ENCODE measurements at regions not wholly inside any gene's neighbourhood (a gene's known extent, or its start where the extent isn't known, plus 50 kb on each side); places are given as distances from the start of the nearest gene placed in this dataset.
A peak's percentile ranks its signal among the peaks of the same experiment; 100 is the strongest.

DNA sequence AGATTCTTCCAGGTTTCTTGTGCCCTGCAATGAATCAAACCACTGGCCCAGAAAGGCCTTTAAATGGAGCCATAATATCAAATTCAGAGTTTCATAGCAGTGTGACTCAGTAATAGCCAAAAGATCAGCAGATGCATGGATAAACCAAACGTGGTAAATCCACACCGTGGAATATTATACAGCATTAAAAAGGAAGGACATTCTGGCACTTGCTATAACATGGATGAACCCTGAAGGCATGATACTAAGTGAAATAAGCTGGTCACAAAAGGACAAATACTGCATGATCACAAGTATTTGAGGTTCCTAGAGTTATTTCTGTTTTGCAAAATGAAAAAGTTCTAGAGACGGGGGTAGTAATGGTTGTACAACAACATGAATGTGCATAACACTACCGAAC is 140.1 kb downstream of the TOMM20 start:
- H3K36me3 ChIP-seq, result no peaks in the 10 kb centered on the region
- H3K27ac ChIP-seq, result peak overlapping the region; percentile 92 to 96
- H3K4me1 ChIP-seq, result peaks cover 13 to 36% of the 10 kb centered on the region in 2 donors
- no peak for DNase-seq (ENCODE audit: low spot score in 2 of 2)
- TF ChIP-seq CTCF (IDR thresholded peaks at IDR 0.05), result no peak
- no peak for TF ChIP-seq POLR2AphosphoS5 (IDR thresholded peaks at IDR 0.05)
- no peak for TF ChIP-seq POLR2A (IDR thresholded peaks at IDR 0.05)
- H3K4me3 ChIP-seq, result no peak overlapping the region
- intact Hi-C loops (cut with DNase I; ENCODE audit: low total_unique reads), result no loop called here
- no peaks in the 10 kb centered on the region for H3K27me3 ChIP-seq
- H3K9me3 ChIP-seq, result no peaks in the 10 kb centered on the region

DNA sequence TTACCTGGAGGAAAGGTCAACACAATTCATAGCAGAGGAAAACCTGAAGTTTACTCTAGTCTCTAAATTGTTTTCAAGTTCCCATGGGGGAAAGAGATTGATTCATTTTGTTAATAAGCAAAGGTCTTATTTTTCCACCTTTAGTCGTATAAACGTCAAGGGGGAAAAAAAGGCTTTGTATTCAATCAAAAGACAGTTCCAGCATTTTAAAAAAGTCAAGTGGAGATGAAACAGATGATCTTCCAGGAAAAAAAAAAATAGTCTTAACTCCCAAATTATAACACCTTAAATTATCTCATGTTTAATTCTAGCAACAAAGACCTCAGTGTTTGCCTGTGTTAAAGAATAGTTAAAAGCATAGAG is 140.5 kb downstream of the TOMM20 start:
- Histone ChIP-seq H3K36me3 (no peaks in the 10 kb centered on the region), H3K4me3 (no peak overlapping the region), H3K27me3 (no peaks in the 10 kb centered on the region), H3K27ac (peak overlapping the region; percentile 92 to 96), H3K9me3 (no peaks in the 10 kb centered on the region), H3K4me1 (peaks cover 13 to 36% of the 10 kb centered on the region in 2 donors)
- no peak for DNase-seq (ENCODE audit: low spot score in 2 of 2)
- intact Hi-C loops (cut with DNase I; ENCODE audit: low total_unique reads), result no loop called here
- TF ChIP-seq POLR2A (IDR thresholded peaks at IDR 0.05), result no peak

DNA sequence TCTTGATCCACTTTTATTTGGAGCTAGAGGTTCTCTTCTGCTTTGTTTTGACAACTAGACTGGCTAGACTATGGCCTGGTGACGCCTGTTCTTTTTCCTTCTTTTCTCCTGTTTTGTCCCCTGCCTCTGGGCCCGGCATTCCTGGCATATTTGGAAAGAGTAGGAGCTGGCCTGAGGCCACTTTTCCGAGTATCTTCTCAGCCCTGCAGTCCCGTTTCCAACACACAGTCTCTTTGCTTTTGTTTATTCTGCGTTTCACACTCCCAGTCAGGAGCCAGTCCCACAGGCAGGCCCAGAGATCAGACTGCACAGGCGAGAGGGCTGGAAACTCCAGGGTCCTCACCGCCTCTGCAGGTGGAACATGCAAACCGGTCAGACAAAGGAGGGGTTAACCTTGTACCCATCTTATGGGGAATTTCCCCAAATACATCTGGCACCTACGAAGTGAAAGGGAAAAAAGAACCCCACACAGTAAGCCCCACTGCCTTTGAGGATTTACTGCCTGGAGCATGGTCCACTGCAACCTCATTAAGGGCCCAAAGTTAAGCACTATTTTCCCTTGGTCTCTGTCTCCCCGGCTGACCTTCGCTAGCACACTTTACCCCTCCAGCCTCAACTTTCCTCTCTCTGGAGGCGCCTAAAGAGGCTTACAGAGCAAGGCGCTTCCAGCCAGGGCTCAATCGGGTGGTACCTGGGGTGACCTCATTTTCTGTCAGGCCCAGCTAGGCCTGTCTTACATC is 141.1 kb downstream of the TOMM20 start:
- no peak overlapping the region for H3K4me3 ChIP-seq
- peak; percentile 62 to 88 (median 79) for TF ChIP-seq POLR2AphosphoS5 (IDR thresholded peaks at IDR 0.05)
- peak; percentile 32 for TF ChIP-seq POLR2A (IDR thresholded peaks at IDR 0.05)
- TF ChIP-seq CTCF (IDR thresholded peaks at IDR 0.05), result peak in 2 of 3 donors; percentile 28 to 46
- peak overlapping the region; percentile 92 to 96 for H3K27ac ChIP-seq
- peaks cover 13 to 36% of the 10 kb centered on the region in 2 donors for H3K4me1 ChIP-seq
- H3K9me3 ChIP-seq, result no peaks in the 10 kb centered on the region
- intact Hi-C loops (cut with DNase I; ENCODE audit: low total_unique reads), result no loop called here
- DNase-seq (ENCODE audit: low spot score in 2 of 2), result peak; percentile 84 to 94
- H3K27me3 ChIP-seq, result no peaks in the 10 kb centered on the region
- H3K36me3 ChIP-seq, result no peaks in the 10 kb centered on the region

DNA sequence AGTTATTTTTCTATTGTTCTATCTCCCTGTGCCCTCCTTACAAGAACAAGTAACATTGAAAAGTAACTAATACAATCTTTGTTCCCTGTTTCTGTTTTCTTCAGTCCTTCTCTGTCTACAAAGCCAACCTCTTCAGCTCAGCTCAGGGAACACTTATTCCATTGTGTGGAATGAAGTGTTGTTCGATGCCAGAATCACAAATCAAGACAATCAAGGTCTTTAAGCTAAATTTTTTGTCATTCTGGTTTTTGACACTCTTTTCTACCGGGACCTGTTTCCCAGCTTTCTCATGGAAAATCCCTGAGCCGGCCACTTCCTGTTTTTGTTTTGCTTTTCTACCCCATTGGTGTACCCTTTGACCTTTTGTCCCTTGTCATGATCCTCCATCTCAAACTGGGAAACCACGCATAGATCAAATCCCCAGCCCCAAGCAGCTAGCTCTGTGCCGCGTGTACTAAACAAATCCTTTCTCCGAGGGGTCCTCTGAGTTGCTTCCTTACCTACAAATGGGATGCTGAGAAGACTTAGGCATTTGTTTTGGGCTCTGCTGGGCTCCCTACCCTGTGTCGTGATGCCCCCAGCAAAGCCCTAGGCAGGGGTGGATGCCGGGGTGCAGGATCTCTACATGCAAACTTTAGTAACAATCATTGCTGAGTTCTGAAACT is 141.8 kb downstream of the TOMM20 start:
- no peak for TF ChIP-seq POLR2AphosphoS5 (IDR thresholded peaks at IDR 0.05)
- no peak for TF ChIP-seq CTCF (IDR thresholded peaks at IDR 0.05)
- no peak for TF ChIP-seq POLR2A (IDR thresholded peaks at IDR 0.05)
- no peaks in the 10 kb centered on the region for H3K27me3 ChIP-seq
- no peaks in the 10 kb centered on the region for H3K36me3 ChIP-seq
- peaks cover 13 to 36% of the 10 kb centered on the region in 2 donors for H3K4me1 ChIP-seq
- no peaks in the 10 kb centered on the region for H3K9me3 ChIP-seq
- no peak for DNase-seq (ENCODE audit: low spot score in 2 of 2)
- H3K4me3 ChIP-seq, result no peak overlapping the region
- intact Hi-C loops (cut with DNase I; ENCODE audit: low total_unique reads), result no loop called here
- H3K27ac ChIP-seq, result peak overlapping the region; percentile 92 to 96

DNA sequence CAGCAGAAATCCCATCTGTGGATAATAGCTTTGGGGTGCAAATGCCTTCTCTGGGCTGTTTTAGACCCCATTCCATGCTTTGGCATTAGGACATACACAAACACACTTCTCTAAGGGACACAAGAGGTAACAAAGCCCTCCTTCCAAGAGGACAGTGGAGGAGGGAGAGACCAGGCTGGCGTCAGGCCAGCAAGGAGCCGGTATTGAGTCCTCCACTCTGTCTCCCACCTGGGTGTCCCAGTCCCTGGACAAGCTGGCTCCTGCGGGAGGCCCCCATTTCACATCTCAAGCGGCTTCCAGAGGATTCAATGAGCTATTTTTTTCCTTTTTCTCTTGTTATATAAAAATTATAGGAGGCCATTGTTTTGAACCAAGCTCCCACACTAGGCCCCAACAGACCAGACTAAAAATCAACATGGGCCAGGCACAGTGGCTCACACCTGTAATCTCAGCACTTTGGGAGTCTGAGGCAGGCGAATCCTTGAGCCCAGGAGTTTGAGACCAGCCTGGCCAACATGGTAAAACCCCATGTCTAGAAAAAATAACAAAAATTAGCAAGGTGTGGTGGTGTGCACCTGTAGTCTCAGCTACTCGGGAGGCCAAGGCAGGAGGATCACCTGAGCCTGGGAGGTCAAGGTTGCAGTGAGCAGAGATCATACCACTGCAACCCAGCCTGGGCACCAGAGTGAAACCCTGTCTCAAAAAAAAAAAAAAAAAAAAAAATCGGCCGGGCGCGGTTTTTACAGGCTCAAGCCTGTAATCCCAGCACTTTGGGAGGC is 142.9 kb downstream of the TOMM20 start:
- TF ChIP-seq POLR2A (IDR thresholded peaks at IDR 0.05) (no peak), CTCF (IDR thresholded peaks at IDR 0.05) (no peak), POLR2AphosphoS5 (IDR thresholded peaks at IDR 0.05) (no peak)
- H3K36me3 ChIP-seq, result no peaks in the 10 kb centered on the region
- intact Hi-C loops (cut with DNase I; ENCODE audit: low total_unique reads), result no loop called here
- H3K9me3 ChIP-seq, result no peaks in the 10 kb centered on the region
- DNase-seq (ENCODE audit: low spot score in 2 of 2), result no peak
- no peak overlapping the region for H3K4me3 ChIP-seq
- H3K4me1 ChIP-seq, result peaks cover 21 to 45% of the 10 kb centered on the region in 2 donors
- H3K27ac ChIP-seq, result peak overlapping the region; percentile 92 to 96
- H3K27me3 ChIP-seq, result no peaks in the 10 kb centered on the region

Data from breast epithelium (tissue), 4 donors.